GM23338 (cell line): ENCODE measurements at regions not wholly inside any gene's neighbourhood (a gene's known extent, or its start where the extent isn't known, plus 50 kb on each side); places are given as distances from the start of the nearest gene placed in this dataset.

Experiments used
- ATAC-seq: fragments of 200-7000 bp; cut with Tn5 transposase; 3 replicates; pipeline ENCODE4 v1.9.1; 2020
- DNase-seq: peaks from one replicate; pipeline ENCODE4 v3.0.0-alpha.2; 2015; ENCODE audit warnings: low spot score
- H2AFZ ChIP-seq: fragments of 200-600 bp; sonication (generic); 2 replicates; pipeline ENCODE4 v1.8.0; 2016; ENCODE audit warnings: antibody characterized with exemption, mild to moderate bottlenecking, moderate library complexity
- H3F3A ChIP-seq: fragments of 200-600 bp; sonication (generic); replicated peaks from 2 replicates; pipeline ENCODE4 v1.8.0; 2017; ENCODE audit warnings: antibody characterized with exemption, mixed run types, low read depth
- H3K27ac ChIP-seq: fragments of 200-600 bp; sonication (generic); 2 replicates; pipeline ENCODE4 v1.6.1; 2016; ENCODE audit warnings: low read depth
- H3K27me3 ChIP-seq: fragments of 200-600 bp; sonication (generic); 2 replicates; pipeline ENCODE4 v1.8.0; 2016; ENCODE audit warnings: mild to moderate bottlenecking, mixed run types, moderate library complexity; ENCODE audit not compliant: insufficient read depth
- H3K36me3 ChIP-seq: fragments of 200-600 bp; sonication (generic); 2 replicates; pipeline ENCODE4 v1.8.0; 2016; ENCODE audit warnings: mild to moderate bottlenecking; ENCODE audit not compliant: insufficient read depth
- H3K4me1 ChIP-seq: fragments of 200-600 bp; sonication (generic); 2 replicates; pipeline ENCODE4 v1.8.0; 2016; ENCODE audit warnings: mild to moderate bottlenecking, moderate library complexity; ENCODE audit not compliant: insufficient read depth
- H3K4me2 ChIP-seq: fragments of 200-600 bp; sonication (generic); 2 replicates; pipeline ENCODE4 v1.7.1; 2017; ENCODE audit warnings: mixed run types
- H3K4me3 ChIP-seq: fragments of 200-600 bp; sonication (generic); 2 replicates; pipeline ENCODE4 v1.6.1; 2016; ENCODE audit warnings: mixed run types
- H3K79me2 ChIP-seq: fragments of 200-600 bp; sonication (generic); replicated peaks from 2 replicates; pipeline ENCODE4 v1.8.0; 2017; ENCODE audit warnings: mild to moderate bottlenecking; ENCODE audit not compliant: insufficient read depth
- H3K9me2 ChIP-seq: fragments of 200-600 bp; sonication (generic); 2 replicates; pipeline ENCODE4 v1.8.0; 2017; ENCODE audit not compliant: insufficient read depth
- H4K20me1 ChIP-seq: fragments of 200-600 bp; sonication (generic); replicated peaks from 2 replicates; pipeline ENCODE4 v1.8.0; 2017; ENCODE audit warnings: mild to moderate bottlenecking; ENCODE audit not compliant: insufficient read depth
- H3K27ac Mint-ChIP-seq: 2 replicates; pipeline ENCODE4 v1.8.0; 2020; ENCODE audit warnings: inconsistent platforms, mild to moderate bottlenecking, moderate library complexity, mixed read lengths
- H3K27me3 Mint-ChIP-seq: 3 replicates; pipeline ENCODE4 v1.8.0; 2022; ENCODE audit warnings: low read depth, mild to moderate bottlenecking, moderate library complexity, mixed read lengths, inconsistent platforms; ENCODE audit not compliant: insufficient read depth, poor library complexity
- H3K36me3 Mint-ChIP-seq: 3 replicates; pipeline ENCODE4 v1.8.0; 2021; ENCODE audit warnings: low read depth, mild to moderate bottlenecking, inconsistent platforms, moderate library complexity, mixed read lengths
- H3K4me1 Mint-ChIP-seq: 3 replicates; pipeline ENCODE4 v1.8.0; 2020; ENCODE audit warnings: mild to moderate bottlenecking, inconsistent platforms, mixed read lengths
- H3K4me3 Mint-ChIP-seq: 3 replicates; pipeline ENCODE4 v1.8.0; 2021; ENCODE audit warnings: moderate library complexity, mild to moderate bottlenecking, inconsistent platforms, mixed read lengths
- H3K9me3 Mint-ChIP-seq: 3 replicates; pipeline ENCODE4 v1.8.0; 2020; ENCODE audit warnings: moderate library complexity, mild to moderate bottlenecking, inconsistent platforms, mixed read lengths
- CREB1 ChIP-seq: fragments of 250-450 bp; sonication (Bioruptor Pico); IDR thresholded peaks from 2 replicates; pipeline ENCODE4 v1.5.0; 2020; ENCODE audit warnings: low read depth, mild to moderate bottlenecking, moderate library complexity
- EZH2 ChIP-seq: fragments of 200-600 bp; sonication (generic); IDR thresholded peaks from one replicate; pipeline ENCODE4 v1.8.0; 2017; ENCODE audit warnings: antibody characterized with exemption, mild to moderate bottlenecking, low read depth; ENCODE audit not compliant: unreplicated experiment
- NANOG ChIP-seq: IDR thresholded peaks from 2 replicates; pipeline ENCODE4 v1.6.1; 2016; ENCODE audit warnings: antibody characterized with exemption, borderline replicate concordance
- POLR2AphosphoS5 ChIP-seq: IDR thresholded peaks from 2 replicates; pipeline ENCODE4 v1.6.1; 2016; ENCODE audit warnings: antibody characterized with exemption, low read depth
- ZNF114 ChIP-seq: fragments of 250-450 bp; sonication (Bioruptor Pico); IDR thresholded peaks from 2 replicates; pipeline ENCODE4 v1.5.0; 2020; ENCODE audit warnings: mild to moderate bottlenecking, moderate library complexity
- ZNF331 ChIP-seq: fragments of 250-450 bp; sonication (Bioruptor Pico); IDR thresholded peaks from 2 replicates; pipeline ENCODE4 v1.5.0; 2020; ENCODE audit warnings: low read depth, mild to moderate bottlenecking, moderate library complexity
- ZNF462 ChIP-seq: fragments of 250-450 bp; sonication (Bioruptor Pico); IDR thresholded peaks from 2 replicates; pipeline ENCODE4 v1.5.0; 2020; ENCODE audit warnings: mild to moderate bottlenecking, moderate library complexity

DNA sequence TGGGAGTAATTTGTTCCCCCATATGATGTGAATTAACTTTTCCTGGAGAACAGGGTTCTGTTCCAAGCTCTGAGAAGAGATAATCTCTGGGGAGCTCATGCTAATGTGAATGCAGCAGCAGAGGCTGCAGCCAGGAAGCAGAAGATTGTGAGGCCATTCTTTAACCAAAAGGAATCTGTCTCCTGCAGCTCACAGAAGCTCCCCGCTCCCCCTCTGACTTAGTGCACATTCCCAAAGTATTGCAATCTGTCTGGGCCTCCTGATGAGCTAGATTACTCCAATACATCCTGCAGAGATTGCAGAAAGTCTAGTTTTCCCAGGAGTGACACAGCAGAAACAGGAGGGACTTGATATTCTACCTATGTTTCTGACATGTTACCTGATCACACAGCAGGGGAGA lies 420.6 kb upstream of the FAT3 start:
- Histone ChIP-seq H3F3A (no peaks in the 10 kb centered on the region), H3K4me1 (peaks cover 32% of the 10 kb centered on the region), H3K79me2 (no peaks in the 10 kb centered on the region), H3K36me3 (no peaks in the 10 kb centered on the region), H4K20me1 (no peaks in the 10 kb centered on the region), H3K4me2 (peak overlapping the region; percentile 36), H3K4me3 (peak overlapping the region; percentile 34; the same call in 1 of the 2 replicates), H3K9me2 (no peaks in the 10 kb centered on the region), H3K27me3 (no peaks in the 10 kb centered on the region), H3K27ac (peak overlapping the region; percentile 15; the same call in 1 of the 2 replicates), H2AFZ (no peak overlapping the region)
- Mint-ChIP-seq H3K27me3 (peaks cover 2% of the 10 kb centered on the region), H3K27ac (peak overlapping the region; percentile 88), H3K4me1 (peaks cover 31% of the 10 kb centered on the region), H3K9me3 (no peaks in the 10 kb centered on the region), H3K4me3 (no peak overlapping the region; the same call in 2 of the 3 replicates), H3K36me3 (no peaks in the 10 kb centered on the region)
- TF ChIP-seq ZNF462 (CRISPR knock-in tag): peak; percentile 88
- TF ChIP-seq CREB1 (CRISPR knock-in tag): no peak
- no peak for TF ChIP-seq ZNF331
- peak; percentile 52 for TF ChIP-seq NANOG
- peak; percentile 77 for DNase-seq
- peak; percentile 93 for ATAC-seq

DNA sequence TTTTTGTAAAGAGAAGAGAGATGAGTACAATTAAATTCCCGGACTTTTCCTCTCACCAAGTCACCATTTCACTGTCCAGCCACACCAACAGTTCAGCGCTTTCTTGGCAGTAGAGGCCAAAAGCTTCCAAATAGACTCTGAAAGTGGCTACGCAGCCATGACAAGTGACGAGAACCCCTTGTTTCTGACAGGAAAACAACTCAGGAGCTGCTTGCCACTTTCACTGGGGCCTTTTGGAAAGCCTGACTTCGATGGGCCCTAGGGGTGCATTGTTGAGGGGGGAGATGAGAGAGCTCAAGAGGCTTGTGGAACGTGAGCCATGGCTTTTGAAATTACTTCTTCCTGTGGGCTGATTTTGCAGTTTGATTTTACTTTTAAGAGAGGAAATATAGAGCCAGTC lies 422.1 kb upstream of the FAT3 start:
- no peaks in the 10 kb centered on the region for H3K9me2 ChIP-seq
- Mint-ChIP-seq H3K36me3 (no peaks in the 10 kb centered on the region), H3K9me3 (no peaks in the 10 kb centered on the region), H3K27ac (peak overlapping the region; percentile 83), H3K27me3 (peaks cover 2% of the 10 kb centered on the region), H3K4me3 (no peak overlapping the region), H3K4me1 (peaks cover 31% of the 10 kb centered on the region)
- peak overlapping the region; percentile 78 for H2AFZ ChIP-seq
- H3K79me2 ChIP-seq: no peaks in the 10 kb centered on the region
- peaks cover 32% of the 10 kb centered on the region for H3K4me1 ChIP-seq
- no peaks in the 10 kb centered on the region for H3K36me3 ChIP-seq
- no peaks in the 10 kb centered on the region for H4K20me1 ChIP-seq
- no peak overlapping the region for H3K4me3 ChIP-seq
- DNase-seq (peak; percentile 34), ATAC-seq (peak; percentile 59)
- H3K27me3 ChIP-seq: no peaks in the 10 kb centered on the region
- no peak overlapping the region for H3K27ac ChIP-seq
- H3K4me2 ChIP-seq: peak overlapping the region; percentile 60
- no peaks in the 10 kb centered on the region for H3F3A ChIP-seq
- TF ChIP-seq POLR2AphosphoS5 (no peak), ZNF331 (no peak), ZNF114 (CRISPR knock-in tag) (no peak), EZH2 (no peak), ZNF462 (CRISPR knock-in tag) (no peak)
